ENCODE measurements at regions not wholly inside any gene's neighbourhood (a gene's known extent, or its start where the extent isn't known, plus 50 kb on each side); places are given as distances from the start of the nearest gene placed in this dataset.

- ChIA-PET CTCF (interaction anchor here (0.9 kb wide), 1 partner anchor 76 kb away, joined by 3 read pairs; no protein-coding TSS in a partner anchor), POLR2A (no interaction called here)
- Histone ChIP-seq H3K27ac (ENCODE audit: low read depth in 2 of 2, low read length in 1 of 2) (no peak overlapping the region), H3K4me1 (ENCODE audit: control insufficient read depth in 1 of 2, insufficient read depth in 2 of 2, low read depth in 1 of 2, low read length in 1 of 2) (no peaks in the 10 kb centered on the region), H3K79me2 (ENCODE audit: insufficient read depth) (no peaks in the 10 kb centered on the region), H2AFZ (ENCODE audit: low read depth) (no peak overlapping the region), H3K9me3 (no peaks in the 10 kb centered on the region), H3K27me3 (ENCODE audit: insufficient read depth) (peaks cover 9% of the 10 kb centered on the region; the same call in 1 of the 2 replicates), H3K9me2 (no peaks in the 10 kb centered on the region), H3K4me2 (no peak overlapping the region), H3F3A (replicated peaks; ENCODE audit: insufficient read depth) (no peaks in the 10 kb centered on the region), H4K20me1 (ENCODE audit: insufficient read depth) (no peaks in the 10 kb centered on the region), H3K9ac (no peak overlapping the region), H3K4me3 (ENCODE audit: low read depth in 2 of 2, low read length in 1 of 2) (no peak overlapping the region), H3K36me3 (replicated peaks in 1 of 2; ENCODE audit: control insufficient read depth in 1 of 2, insufficient read depth in 2 of 2, low read length in 1 of 2) (no peaks in the 10 kb centered on the region)
- DNase-seq = no peak
- TF ChIP-seq RCOR1 (IDR thresholded peaks at IDR 0.05; ENCODE audit: low read length) (no peak), TCF12 (IDR thresholded peaks at IDR 0.05) (no peak), IRF3 (IDR thresholded peaks at IDR 0.05; ENCODE audit: low read depth, low read length) (no peak)
- WGBS (ENCODE audit: low lambda C conversion rate) = 0% methylated on average over 2 of the region's 4 CpGs
Measured at GRCh38 chrX:80354966-80355465, 65.2 kb upstream of the TENT5D start.

Measured in SK-N-SH (cell line).